ENCODE measurements at regions not wholly inside any gene's neighbourhood (a gene's known extent, or its start where the extent isn't known, plus 50 kb on each side); places are given as distances from the start of the nearest gene placed in this dataset.
"Not testable (repeated sequence)": the region's sequence is repeated elsewhere in the genome, so short reads cannot be mapped to it uniquely, and the experiment has no call there.

DNA sequence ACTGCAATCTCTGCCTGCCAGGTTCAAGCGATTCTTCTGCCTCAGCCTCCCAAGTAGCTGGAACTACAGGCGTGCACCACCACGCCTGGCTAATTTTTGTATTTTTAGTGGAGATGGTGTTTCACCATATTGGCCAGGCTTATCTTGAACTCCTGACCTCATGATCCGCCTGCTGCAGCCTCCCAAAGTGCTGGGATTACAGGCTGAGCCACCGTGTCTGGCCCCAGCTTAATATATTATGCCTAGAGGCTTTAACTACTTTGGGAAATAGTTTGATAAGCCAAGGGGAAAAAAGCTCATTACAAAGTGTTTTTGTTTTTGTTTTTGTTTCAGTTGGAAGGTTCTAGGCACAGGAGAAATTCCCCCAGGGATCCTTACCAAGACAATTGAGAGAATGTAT lies 184.2 kb upstream of the FAM241A start:
- TF ChIP-seq, protein P1, sequence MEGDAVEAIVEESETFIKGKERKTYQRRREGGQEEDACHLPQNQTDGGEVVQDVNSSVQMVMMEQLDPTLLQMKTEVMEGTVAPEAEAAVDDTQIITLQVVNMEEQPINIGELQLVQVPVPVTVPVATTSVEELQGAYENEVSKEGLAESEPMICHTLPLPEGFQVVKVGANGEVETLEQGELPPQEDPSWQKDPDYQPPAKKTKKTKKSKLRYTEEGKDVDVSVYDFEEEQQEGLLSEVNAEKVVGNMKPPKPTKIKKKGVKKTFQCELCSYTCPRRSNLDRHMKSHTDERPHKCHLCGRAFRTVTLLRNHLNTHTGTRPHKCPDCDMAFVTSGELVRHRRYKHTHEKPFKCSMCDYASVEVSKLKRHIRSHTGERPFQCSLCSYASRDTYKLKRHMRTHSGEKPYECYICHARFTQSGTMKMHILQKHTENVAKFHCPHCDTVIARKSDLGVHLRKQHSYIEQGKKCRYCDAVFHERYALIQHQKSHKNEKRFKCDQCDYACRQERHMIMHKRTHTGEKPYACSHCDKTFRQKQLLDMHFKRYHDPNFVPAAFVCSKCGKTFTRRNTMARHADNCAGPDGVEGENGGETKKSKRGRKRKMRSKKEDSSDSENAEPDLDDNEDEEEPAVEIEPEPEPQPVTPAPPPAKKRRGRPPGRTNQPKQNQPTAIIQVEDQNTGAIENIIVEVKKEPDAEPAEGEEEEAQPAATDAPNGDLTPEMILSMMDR (IDR thresholded peaks at IDR 0.05), result not testable (repeated sequence)
- TF ChIP-seq POLR2A (IDR thresholded peaks at IDR 0.05), result not testable (repeated sequence)
